Psoas muscle (tissue), 7 donors: ENCODE measurements at regions not wholly inside any gene's neighbourhood (a gene's known extent, or its start where the extent isn't known, plus 50 kb on each side); places are given as distances from the start of the nearest gene placed in this dataset.

Experiments used
- ATAC-seq, 4 donors: fragments of 200-7000 bp; cut with Tn5 transposase; one replicate each; pipeline ENCODE4 v1.9.1; 2020; ENCODE audit warnings: moderate library complexity in 3 of 4, mild to moderate bottlenecking in 2 of 4
- DNase-seq, 2 donors: peaks; one replicate each; pipeline ENCODE4 v3.0.0-alpha.2; 2020
- H3K27ac ChIP-seq: fragments of 200-600 bp; one replicate; pipeline ENCODE4 v1.8.0; 2022
- H3K27me3 ChIP-seq, 3 donors: fragments of 200-600 bp in 1 of 3; one replicate each; pipeline versions ENCODE4 v1.6.1 to v1.8.0; 2013 to 2022; ENCODE audit warnings: low read length in 2 of 3, mild to moderate bottlenecking in 2 of 3, moderate library complexity in 1 of 3; ENCODE audit not compliant: insufficient read depth in 3 of 3
- H3K36me3 ChIP-seq, 2 donors: fragments of 200-600 bp in 1 of 2; one replicate each; pipeline versions ENCODE4 v1.6.1 to v1.8.0; 2013 to 2022; ENCODE audit warnings: low read depth in 1 of 2, mild to moderate bottlenecking in 1 of 2, moderate library complexity in 1 of 2; ENCODE audit not compliant: insufficient read depth in 1 of 2
- H3K4me1 ChIP-seq: fragments of 200-600 bp; one replicate; pipeline ENCODE4 v1.8.0; 2022
- H3K4me3 ChIP-seq: fragments of 200-600 bp; one replicate; pipeline ENCODE4 v1.8.0; 2022; ENCODE audit warnings: mild to moderate bottlenecking
- H3K9me3 ChIP-seq: fragments of 200-600 bp; one replicate; pipeline ENCODE4 v1.8.0; 2022
- CTCF ChIP-seq: fragments of 200-600 bp; IDR thresholded peaks from one replicate; pipeline ENCODE4 v1.8.0; 2022; ENCODE audit warnings: antibody characterized with exemption
- WGBS, 3 donors: extraction: QIAGEN DNeasy Blood & Tissue Kit; methylation state at CpG; one replicate each; pipeline versions ENCODE4 v1.1.6 to v1.1.7; 2013; 5-methylcytosine and 5-hydroxymethylcytosine counted together
- intact Hi-C, 2 donors: fragments of 100-400 bp; cut with DNase I; formaldehyde crosslinking; loops; one replicate each; pipeline versions ENCODE4 v1.11.0 to v1.14.2; 2022
- donor health status: healthy with polysubstance abuse.
- donor health status: DM: no; HTN: no; CAD: no; lungs with moderate emphysema.
- donor health status: Bipolar disorder and iron deficiency.
- donor health status: healthy.
- donor health status: DM: yes; HTN: yes; CAD: no.
- donor health status: DM: no; HTN: no; CAD: no.
- donor health status: DM: yes; HTN: yes; CAD: no.

- intact Hi-C loops = no loop called here
- Histone ChIP-seq H3K4me1 (no peaks in the 10 kb centered on the region), H3K27ac (no peak overlapping the region), H3K4me3 (no peak overlapping the region), H3K27me3 (no peaks in the 10 kb centered on the region), H3K9me3 (no peaks in the 10 kb centered on the region), H3K36me3 (no peaks in the 10 kb centered on the region)
- ATAC-seq (no peak), DNase-seq (no peak)
- WGBS, 3 donors = 57 to 72% (median 66%) methylated on average over 3 of the region's 3 CpGs
- TF ChIP-seq CTCF = no peak
These were observed 313.6 kb upstream of the CDH20 start for GRCh38 chr18:61019338-61020301.

DNA sequence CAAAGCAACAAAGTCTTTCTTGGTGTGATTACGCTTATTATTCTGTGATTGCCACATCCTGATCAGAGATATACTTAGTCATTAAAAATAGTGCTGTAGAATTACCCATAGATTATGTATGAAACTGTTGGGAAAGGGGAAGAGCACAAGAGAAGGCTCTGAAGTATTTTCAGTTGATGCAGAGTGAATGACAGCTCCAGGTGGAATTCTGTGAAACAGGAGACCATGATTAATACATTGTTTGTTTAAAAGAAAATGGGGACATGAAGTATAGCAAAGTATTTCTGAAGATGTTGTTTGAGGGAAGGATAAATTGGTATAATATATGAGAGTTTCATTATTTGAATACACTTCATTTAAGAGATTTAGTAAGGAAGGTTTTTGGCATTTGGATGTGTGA, 307.6 kb upstream of the CDH20 start:
- DNase-seq = no peak
- ATAC-seq = no peak
- Histone ChIP-seq H3K27me3 (no peaks in the 10 kb centered on the region), H3K27ac (no peak overlapping the region), H3K9me3 (no peaks in the 10 kb centered on the region), H3K4me1 (no peaks in the 10 kb centered on the region), H3K4me3 (no peak overlapping the region), H3K36me3 (no peaks in the 10 kb centered on the region)
- TF ChIP-seq CTCF = no peak
- 51 to 62% (median 56%) methylated on average over 1 of the region's 1 CpG for WGBS, 3 donors
- intact Hi-C loops = no loop called here

DNA sequence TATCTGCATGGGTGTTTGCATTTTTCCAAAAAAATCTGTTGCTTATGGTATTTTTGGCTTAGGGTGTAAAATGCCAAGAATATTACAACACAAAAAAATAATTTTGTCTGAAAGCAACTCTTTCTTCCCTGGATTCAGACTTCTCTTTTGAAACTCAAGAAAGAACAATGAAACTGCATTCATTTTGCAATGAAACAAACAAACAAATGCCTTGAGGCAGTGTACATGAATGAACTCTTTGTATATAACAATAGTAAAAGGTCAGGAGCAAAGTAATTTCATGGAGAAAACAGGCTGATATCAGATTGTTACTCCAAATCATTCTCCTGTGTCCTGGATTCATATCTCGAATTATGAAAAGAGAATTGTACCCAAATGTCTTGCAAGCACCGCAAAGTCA, 301.6 kb upstream of the CDH20 start:
- WGBS, 3 donors = 90 to 92% (median 91%) methylated on average over 2 of the region's 2 CpGs
- ATAC-seq (no peak), DNase-seq (no peak)
- Histone ChIP-seq H3K4me1 (no peaks in the 10 kb centered on the region), H3K9me3 (no peaks in the 10 kb centered on the region), H3K27ac (no peak overlapping the region), H3K36me3 (no peaks in the 10 kb centered on the region), H3K27me3 (no peaks in the 10 kb centered on the region), H3K4me3 (no peak overlapping the region)
- intact Hi-C loops = no loop called here
- TF ChIP-seq CTCF = no peak

DNA sequence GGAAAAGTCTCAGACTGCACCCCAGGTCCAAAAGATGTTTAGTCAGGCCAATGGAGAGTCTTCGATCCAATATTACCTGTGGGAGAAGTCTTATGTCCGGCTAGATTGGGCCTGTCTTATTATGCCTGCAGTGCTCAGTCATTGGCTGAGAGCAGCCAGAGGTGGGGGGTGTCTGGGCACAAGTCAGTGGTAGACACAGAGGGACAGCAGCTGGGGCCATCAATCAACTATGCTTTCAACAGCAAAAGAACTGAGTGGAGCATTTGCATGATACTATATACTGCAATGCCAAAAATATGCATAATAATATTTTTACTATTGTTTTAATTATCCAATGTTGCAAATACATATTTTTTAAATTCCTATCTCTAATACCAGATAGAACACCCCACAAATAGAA, 298.6 kb upstream of the CDH20 start:
- no peak overlapping the region for H3K4me3 ChIP-seq
- no peak for ATAC-seq
- no peaks in the 10 kb centered on the region for H3K9me3 ChIP-seq
- intact Hi-C loops = no loop called here
- H3K4me1 ChIP-seq = no peaks in the 10 kb centered on the region
- no peaks in the 10 kb centered on the region for H3K36me3 ChIP-seq
- H3K27me3 ChIP-seq = no peaks in the 10 kb centered on the region
- H3K27ac ChIP-seq = no peak overlapping the region
- no peak for TF ChIP-seq CTCF
- WGBS, 3 donors = 52 to 63% (median 56%) methylated on average over 2 of the region's 2 CpGs
- no peak for DNase-seq

DNA sequence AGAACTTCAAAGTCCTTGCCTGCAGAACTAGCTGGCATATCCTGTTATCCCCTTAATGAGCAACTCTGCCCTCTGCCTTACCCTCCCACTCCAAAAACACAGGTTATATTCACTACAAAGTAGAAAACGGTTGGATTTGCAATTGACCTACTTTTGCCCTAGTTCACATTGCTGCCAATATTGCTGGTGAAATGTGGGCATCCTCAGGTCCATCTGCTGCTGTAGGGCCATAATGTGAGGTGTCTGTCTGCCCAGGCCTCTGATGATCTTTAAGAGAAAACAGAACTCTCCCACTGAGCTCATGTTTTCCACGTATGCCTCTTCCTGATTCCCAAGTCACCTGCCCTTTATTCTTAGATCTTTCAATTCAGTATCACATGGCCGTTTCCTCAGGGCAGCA, 294.0 kb upstream of the CDH20 start:
- no peaks in the 10 kb centered on the region for H3K27me3 ChIP-seq
- WGBS, 3 donors = 42 to 55% (median 43%) methylated on average over 3 of the region's 3 CpGs
- no peaks in the 10 kb centered on the region for H3K4me1 ChIP-seq
- intact Hi-C loops = no loop called here
- no peak for TF ChIP-seq CTCF
- H3K27ac ChIP-seq = no peak overlapping the region
- no peak overlapping the region for H3K4me3 ChIP-seq
- no peaks in the 10 kb centered on the region for H3K36me3 ChIP-seq
- H3K9me3 ChIP-seq = no peaks in the 10 kb centered on the region
- DNase-seq (no peak), ATAC-seq (no peak)
